NCI-H2029 (cell line): ENCODE measurements at regions not wholly inside any gene's neighbourhood (a gene's known extent, or its start where the extent isn't known, plus 50 kb on each side); places are given as distances from the start of the nearest gene placed in this dataset.

Source experiments
- DNase-seq: peaks from one replicate; lab custom pipeline; 2025; lab: John Stamatoyannopoulos, UW

GRCh38 chr5:103461243-103461642 lies 101.3 kb downstream of the NUDT12 start:
- DNase-seq: no peak

GRCh38 chr5:103458497-103459040 lies 104.0 kb downstream of the NUDT12 start:
- no peak for DNase-seq

- DNase-seq: no peak
Measured at GRCh38 chr5:103456476-103456875, 106.1 kb downstream of the NUDT12 start.

- no peak for DNase-seq
Measured at GRCh38 chr5:103455796-103456195, 106.8 kb downstream of the NUDT12 start.

- no peak for DNase-seq
Measured at GRCh38 chr5:103454770-103455169, 107.8 kb downstream of the NUDT12 start.

GRCh38 chr5:103452666-103453065 lies 109.9 kb downstream of the NUDT12 start:
- DNase-seq: no peak

- no peak for DNase-seq
Measured at GRCh38 chr5:103452089-103452488, 110.5 kb downstream of the NUDT12 start.

- DNase-seq: no peak
Measured at GRCh38 chr5:103451261-103451660, 111.3 kb downstream of the NUDT12 start.

- DNase-seq: peak; percentile 23
Measured at GRCh38 chr5:103450333-103451061, 112.1 kb downstream of the NUDT12 start.

- no peak for DNase-seq
Measured at GRCh38 chr5:103446813-103447212, 115.8 kb downstream of the NUDT12 start.

- no peak for DNase-seq
Measured at GRCh38 chr5:103445426-103446035, 117.1 kb downstream of the NUDT12 start.

- no peak for DNase-seq
Measured at GRCh38 chr5:103444333-103445038, 118.1 kb downstream of the NUDT12 start.

- no peak for DNase-seq
Measured at GRCh38 chr5:103442750-103443149, 119.8 kb downstream of the NUDT12 start.

- no peak for DNase-seq
Measured at GRCh38 chr5:103441523-103441922, 121.1 kb downstream of the NUDT12 start.

- no peak for DNase-seq
Measured at GRCh38 chr5:103439007-103439406, 123.6 kb downstream of the NUDT12 start.

GRCh38 chr5:103436656-103437055 lies 125.9 kb downstream of the NUDT12 start:
- DNase-seq: no peak

- DNase-seq: no peak
Measured at GRCh38 chr5:103436112-103436511, 126.5 kb downstream of the NUDT12 start.

- DNase-seq: no peak
Measured at GRCh38 chr5:103435136-103435889, 127.3 kb downstream of the NUDT12 start.

- peak; percentile 56 for DNase-seq
Measured at GRCh38 chr5:103434057-103434456, 128.5 kb downstream of the NUDT12 start.

- DNase-seq: no peak
Measured at GRCh38 chr5:103433211-103433610, 129.4 kb downstream of the NUDT12 start.

GRCh38 chr5:103428923-103429322 lies 133.7 kb downstream of the NUDT12 start:
- DNase-seq: no peak

- no peak for DNase-seq
Measured at GRCh38 chr5:103428411-103428871, 134.1 kb downstream of the NUDT12 start.
